ENCODE measurements at regions not wholly inside any gene's neighbourhood (a gene's known extent, or its start where the extent isn't known, plus 50 kb on each side); places are given as distances from the start of the nearest gene placed in this dataset.

GRCh38 chr6:164763788-164764187 is 545.6 kb downstream of the C6orf118 start:
- Mint-ChIP-seq H3K4me3 (no peak overlapping the region), H3K36me3 (ENCODE audit: low read depth) (no peaks in the 10 kb centered on the region), H3K9me3 (peaks cover 14% of the 10 kb centered on the region), H3K27me3 (no peaks in the 10 kb centered on the region), H3K27ac (no peak overlapping the region), H3K4me1 (ENCODE audit: low read depth) (no peaks in the 10 kb centered on the region)
- DNase-seq (no peak), ATAC-seq (ENCODE audit: poor library complexity) (no peak)
- Histone ChIP-seq H3K9me3 (ENCODE audit: control insufficient read depth in 1 of 2, insufficient read depth in 1 of 2, low read length in 2 of 2) (peaks cover 0 to 6% of the 10 kb centered on the region in 2 experiments), H3K27ac (ENCODE audit: low read depth in 1 of 2, low read length in 2 of 2) (no peak overlapping the region), H3K4me3 (ENCODE audit: low read length) (no peak overlapping the region), H3K27me3 (ENCODE audit: control insufficient read depth in 1 of 2, insufficient read depth in 2 of 2, low read length in 2 of 2) (no peaks in the 10 kb centered on the region), H3K4me1 (ENCODE audit: insufficient read depth, low read length) (no peaks in the 10 kb centered on the region), H3K36me3 (ENCODE audit: insufficient read depth, low read length) (no peaks in the 10 kb centered on the region)
- ChIA-PET POLR2A (no interaction called here), CTCF (no interaction called here)
- TF ChIP-seq CTCF (IDR thresholded peaks at IDR 0.05): no peak
- intact Hi-C loops (cut with DNase I, micrococcal nuclease): no loop called here

- no peak overlapping the region for H3K4me3 Mint-ChIP-seq
- ChIA-PET POLR2A (no interaction called here), CTCF (no interaction called here)
- H3K27ac ChIP-seq (ENCODE audit: low read depth in 1 of 2, low read length in 2 of 2): no peak overlapping the region
- H3K27me3 ChIP-seq (ENCODE audit: control insufficient read depth in 1 of 2, insufficient read depth in 2 of 2, low read length in 2 of 2): no peaks in the 10 kb centered on the region
- no peaks in the 10 kb centered on the region for H3K36me3 Mint-ChIP-seq (ENCODE audit: low read depth)
- H3K9me3 ChIP-seq (ENCODE audit: control insufficient read depth in 1 of 2, insufficient read depth in 1 of 2, low read length in 2 of 2): no peaks in the 10 kb centered on the region
- ATAC-seq (ENCODE audit: poor library complexity) (no peak), DNase-seq (no peak)
- H3K9me3 Mint-ChIP-seq: peaks cover 12% of the 10 kb centered on the region
- TF ChIP-seq CTCF (IDR thresholded peaks at IDR 0.05): no peak
- no peaks in the 10 kb centered on the region for H3K36me3 ChIP-seq (ENCODE audit: insufficient read depth, low read length)
- no peaks in the 10 kb centered on the region for H3K4me1 ChIP-seq (ENCODE audit: insufficient read depth, low read length)
- H3K27me3 Mint-ChIP-seq: no peaks in the 10 kb centered on the region
- no peaks in the 10 kb centered on the region for H3K4me1 Mint-ChIP-seq (ENCODE audit: low read depth)
- intact Hi-C loops (cut with DNase I, micrococcal nuclease): no loop called here
- no peak overlapping the region for H3K4me3 ChIP-seq (ENCODE audit: low read length)
- H3K27ac Mint-ChIP-seq: no peak overlapping the region
Measured at GRCh38 chr6:164757451-164757850, 552.0 kb downstream of the C6orf118 start.

- CTCF ChIA-PET: no interaction called here
Measured at GRCh38 chr6:164756723-164757122, 552.7 kb downstream of the C6orf118 start.

More at GRCh38 chr6:164756723-164757122, 552.7 kb downstream of the C6orf118 start:
- intact Hi-C loops (cut with DNase I, micrococcal nuclease): no loop called here
- Histone ChIP-seq H3K4me3 (ENCODE audit: low read length) (no peak overlapping the region), H3K27ac (ENCODE audit: low read depth in 1 of 2, low read length in 2 of 2) (no peak overlapping the region), H3K36me3 (ENCODE audit: insufficient read depth, low read length) (no peaks in the 10 kb centered on the region), H3K9me3 (ENCODE audit: control insufficient read depth in 1 of 2, insufficient read depth in 1 of 2, low read length in 2 of 2) (no peaks in the 10 kb centered on the region), H3K27me3 (ENCODE audit: control insufficient read depth in 1 of 2, insufficient read depth in 2 of 2, low read length in 2 of 2) (no peaks in the 10 kb centered on the region), H3K4me1 (ENCODE audit: insufficient read depth, low read length) (no peaks in the 10 kb centered on the region)
- ATAC-seq (ENCODE audit: poor library complexity): no peak
- Mint-ChIP-seq H3K27me3 (no peaks in the 10 kb centered on the region), H3K27ac (no peak overlapping the region), H3K4me3 (no peak overlapping the region), H3K4me1 (ENCODE audit: low read depth) (no peaks in the 10 kb centered on the region), H3K9me3 (peaks cover 9% of the 10 kb centered on the region), H3K36me3 (ENCODE audit: low read depth) (no peaks in the 10 kb centered on the region)
- TF ChIP-seq CTCF (IDR thresholded peaks at IDR 0.05): no peak
- DNase-seq: no peak
- POLR2A ChIA-PET: no interaction called here

All from CD4-positive, alpha-beta T cell (primary cell).